NCI-H446 treated with DMSO at 0.1 percent for 48 hours (cell line): ENCODE measurements at regions not wholly inside any gene's neighbourhood (a gene's known extent, or its start where the extent isn't known, plus 50 kb on each side); places are given as distances from the start of the nearest gene placed in this dataset.

Source experiments
- DNase-seq: peaks from one replicate; lab custom pipeline; 2025; lab: John Stamatoyannopoulos, UW

- no peak for DNase-seq
Measured at GRCh38 chr9:119091074-119091473, 278.2 kb downstream of the BRINP1 start.

DNA sequence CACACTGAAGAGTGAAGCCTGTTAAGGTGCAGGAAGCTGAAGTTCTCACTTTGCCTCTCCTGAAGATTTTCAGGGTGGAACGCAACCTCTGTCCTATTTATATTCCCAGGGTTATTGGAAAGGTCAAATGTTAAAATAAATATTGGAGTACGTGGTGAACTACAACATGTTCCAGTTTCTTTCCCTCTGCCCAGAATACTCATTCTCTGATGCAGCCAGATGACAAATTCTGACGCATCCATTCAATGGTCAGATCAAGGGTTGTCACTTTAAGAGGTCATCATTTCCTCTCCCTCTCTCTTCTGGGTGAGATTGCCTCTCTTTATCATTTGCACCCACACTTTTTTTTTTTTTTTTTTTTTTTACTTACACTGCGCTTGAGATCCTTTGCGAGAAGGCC lies 277.1 kb downstream of the BRINP1 start:
- no peak for DNase-seq

DNA sequence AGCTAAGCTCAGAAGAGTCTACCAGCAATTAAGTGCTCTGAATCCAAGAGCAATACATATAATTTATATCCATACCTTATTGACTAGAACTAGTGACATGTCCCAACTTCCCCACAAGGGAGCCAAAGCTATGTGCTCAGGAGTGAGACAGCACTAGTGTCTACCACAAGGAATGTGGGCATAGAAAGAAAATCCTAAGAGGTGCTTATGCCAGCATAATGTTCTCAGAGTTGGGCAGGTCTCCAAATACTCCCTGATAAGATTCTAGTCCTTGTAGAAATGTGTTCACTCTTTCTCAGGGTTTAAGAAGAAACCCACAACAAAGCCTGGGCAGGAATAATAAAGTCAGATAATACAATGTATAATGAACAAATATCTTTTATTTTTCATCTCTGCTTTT lies 275.1 kb downstream of the BRINP1 start:
- DNase-seq: no peak

DNA sequence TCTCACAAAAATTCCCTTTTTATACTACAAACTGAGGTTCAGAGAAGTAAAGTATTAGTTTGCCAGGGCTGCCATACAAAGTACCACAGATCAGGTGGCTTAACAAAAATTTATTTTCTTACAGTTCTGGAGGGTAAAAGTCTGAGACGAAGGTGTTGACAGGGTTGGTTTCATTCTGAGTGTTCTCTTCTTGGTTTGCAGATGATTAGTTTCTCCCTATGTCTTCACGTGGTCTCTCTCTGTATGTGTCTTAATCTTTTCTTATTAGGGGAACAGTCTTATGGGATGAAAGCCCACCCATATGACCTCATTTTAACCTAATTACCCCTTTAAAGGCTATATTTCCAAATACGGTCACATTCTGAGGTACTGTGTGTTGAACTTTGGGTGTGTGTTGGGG lies 274.2 kb downstream of the BRINP1 start:
- DNase-seq: no peak

DNA sequence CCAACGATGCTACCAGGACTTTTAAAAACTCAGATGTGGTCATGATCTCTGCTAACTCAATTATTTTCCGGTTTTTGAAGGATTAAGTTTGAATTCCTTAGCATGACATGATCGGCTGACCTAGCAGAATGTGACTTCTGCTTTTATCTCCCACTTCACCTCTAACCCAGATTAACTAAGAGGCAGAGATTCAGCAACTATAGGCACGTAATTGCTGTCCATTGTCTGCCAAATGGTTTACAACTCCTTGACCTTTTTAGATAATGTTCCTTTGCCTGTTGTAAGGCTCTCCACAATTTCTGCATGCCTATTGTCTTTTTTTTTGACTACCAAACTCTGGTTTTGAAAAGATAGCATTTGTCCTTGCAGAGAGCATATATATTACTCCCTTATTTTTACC lies 268.2 kb downstream of the BRINP1 start:
- DNase-seq: no peak

- no peak for DNase-seq
Measured at GRCh38 chr9:119114681-119115080, 254.6 kb downstream of the BRINP1 start.
